Testis (tissue), 2 donors: ENCODE measurements at regions not wholly inside any gene's neighbourhood (a gene's known extent, or its start where the extent isn't known, plus 50 kb on each side); places are given as distances from the start of the nearest gene placed in this dataset.

Source experiments
- DNase-seq: peaks from one replicate; pipeline ENCODE4 v3.0.0-alpha.2; 2019
- H3K27ac ChIP-seq, 2 donors: fragments of 200-600 bp; sonication (generic); one replicate each; pipeline ENCODE4 v1.5.1; 2019
- H3K27me3 ChIP-seq: fragments of 200-600 bp; sonication (generic); one replicate; pipeline ENCODE4 v1.5.1; 2019
- H3K36me3 ChIP-seq: fragments of 200-600 bp; sonication (generic); one replicate; pipeline ENCODE4 v1.5.1; 2017; ENCODE audit warnings: low read depth; ENCODE audit errors: missing control alignments
- H3K4me1 ChIP-seq: fragments of 200-600 bp; sonication (generic); one replicate; pipeline ENCODE4 v1.5.1; 2019
- H3K4me3 ChIP-seq, 2 donors: fragments of 200-600 bp; sonication (generic); one replicate each; pipeline ENCODE4 v1.5.1; 2017 to 2019
- H3K9me3 ChIP-seq: fragments of 200-600 bp; sonication (generic); one replicate; pipeline ENCODE4 v1.5.1; 2017
- POLR2A ChIP-seq: fragments of 450-650 bp; IDR thresholded peaks from one replicate; pipeline ENCODE4 v1.6.1; 2017; ENCODE audit warnings: antibody characterized with exemption, mild to moderate bottlenecking, moderate library complexity
- WGBS, 2 donors: methylation state at CpG; one replicate each; pipeline ENCODE4 v1.1.5; 2018; 5-methylcytosine and 5-hydroxymethylcytosine counted together
- intact Hi-C: fragments of 100-400 bp; cut with DNase I; formaldehyde crosslinking; loops from one replicate; pipeline ENCODE4 v1.15.1; 2023; ENCODE audit warnings: low total_unique reads
- TF ChIP-seq, protein P1 (sequence below), 3 experiments: fragments of 450-650 bp in 2 of 3; fragments of 200-600 bp in 1 of 3; sonication (generic) in 1 of 3; IDR thresholded peaks; one replicate each; pipeline ENCODE4 v1.5.1; 2016 to 2019; ENCODE audit warnings: antibody characterized with exemption in 3 of 3, mild to moderate bottlenecking in 2 of 3, moderate library complexity in 1 of 3

GRCh38 chr22:49606562-49607290 is 220.9 kb downstream of the BRD1 start:
- H3K27me3 ChIP-seq, result no peaks in the 10 kb centered on the region
- no peaks in the 10 kb centered on the region for H3K4me1 ChIP-seq
- DNase-seq, result no peak
- no peaks in the 10 kb centered on the region for H3K36me3 ChIP-seq
- no peaks in the 10 kb centered on the region for H3K9me3 ChIP-seq
- H3K27ac ChIP-seq, result no peak overlapping the region
- TF ChIP-seq, protein P1, sequence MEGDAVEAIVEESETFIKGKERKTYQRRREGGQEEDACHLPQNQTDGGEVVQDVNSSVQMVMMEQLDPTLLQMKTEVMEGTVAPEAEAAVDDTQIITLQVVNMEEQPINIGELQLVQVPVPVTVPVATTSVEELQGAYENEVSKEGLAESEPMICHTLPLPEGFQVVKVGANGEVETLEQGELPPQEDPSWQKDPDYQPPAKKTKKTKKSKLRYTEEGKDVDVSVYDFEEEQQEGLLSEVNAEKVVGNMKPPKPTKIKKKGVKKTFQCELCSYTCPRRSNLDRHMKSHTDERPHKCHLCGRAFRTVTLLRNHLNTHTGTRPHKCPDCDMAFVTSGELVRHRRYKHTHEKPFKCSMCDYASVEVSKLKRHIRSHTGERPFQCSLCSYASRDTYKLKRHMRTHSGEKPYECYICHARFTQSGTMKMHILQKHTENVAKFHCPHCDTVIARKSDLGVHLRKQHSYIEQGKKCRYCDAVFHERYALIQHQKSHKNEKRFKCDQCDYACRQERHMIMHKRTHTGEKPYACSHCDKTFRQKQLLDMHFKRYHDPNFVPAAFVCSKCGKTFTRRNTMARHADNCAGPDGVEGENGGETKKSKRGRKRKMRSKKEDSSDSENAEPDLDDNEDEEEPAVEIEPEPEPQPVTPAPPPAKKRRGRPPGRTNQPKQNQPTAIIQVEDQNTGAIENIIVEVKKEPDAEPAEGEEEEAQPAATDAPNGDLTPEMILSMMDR (IDR thresholded peaks at IDR 0.05), result no peak
- TF ChIP-seq POLR2A, result no peak
- 91 to 96% methylated on average over 13 to 18 of the region's 18 CpGs for WGBS, 2 donors
- intact Hi-C loops, result no loop called here
- H3K4me3 ChIP-seq, result no peak overlapping the region

- no peak overlapping the region for H3K27ac ChIP-seq
- no peaks in the 10 kb centered on the region for H3K9me3 ChIP-seq
- no peaks in the 10 kb centered on the region for H3K36me3 ChIP-seq
- no peak overlapping the region for H3K4me3 ChIP-seq
- TF ChIP-seq POLR2A, result no peak
- TF ChIP-seq, protein P1 (IDR thresholded peaks at IDR 0.05), result no peak
- intact Hi-C loops, result no loop called here
- H3K27me3 ChIP-seq, result no peaks in the 10 kb centered on the region
- no peaks in the 10 kb centered on the region for H3K4me1 ChIP-seq
- no peak for DNase-seq
- 97% methylated on average over 3 of the region's 3 CpGs for WGBS, 2 donors
Observed at GRCh38 chr22:49604732-49605302, 222.9 kb downstream of the BRD1 start.

GRCh38 chr22:49603016-49603415 is 224.7 kb downstream of the BRD1 start:
- intact Hi-C loops, result no loop called here
- Histone ChIP-seq H3K9me3 (no peaks in the 10 kb centered on the region), H3K27ac (no peak overlapping the region), H3K27me3 (no peaks in the 10 kb centered on the region), H3K4me1 (no peaks in the 10 kb centered on the region), H3K4me3 (no peak overlapping the region), H3K36me3 (no peaks in the 10 kb centered on the region)
- TF ChIP-seq, protein P1 (IDR thresholded peaks at IDR 0.05), result no peak
- no peak for TF ChIP-seq POLR2A
- 81 to 88% methylated on average over 10 of the region's 10 CpGs for WGBS, 2 donors
- no peak for DNase-seq

DNA sequence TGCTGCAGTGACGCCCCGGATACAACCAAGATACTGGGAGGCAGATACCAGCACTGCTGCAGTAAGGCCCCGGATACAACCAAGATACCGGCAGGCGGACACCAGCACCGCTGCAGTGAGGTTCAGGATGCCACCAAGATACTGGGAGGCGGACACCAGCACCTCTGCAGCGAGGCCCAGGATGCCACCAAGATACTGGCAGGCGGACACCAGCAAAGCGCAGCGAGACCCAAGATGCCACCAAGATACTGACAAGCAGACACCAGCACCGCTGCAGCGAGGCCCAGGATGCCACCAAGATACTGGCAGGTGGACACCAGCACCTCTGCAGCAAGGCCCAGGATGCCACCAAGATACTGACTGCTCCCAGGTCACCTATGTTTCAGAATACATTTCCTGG is 225.2 kb downstream of the BRD1 start:
- DNase-seq, result no peak
- intact Hi-C loops, result no loop called here
- WGBS, 2 donors, result 95 to 96% methylated on average over 10 to 13 of the region's 13 CpGs

More for the DNA sequence above, 225.2 kb downstream of the BRD1 start:
- no peak overlapping the region for H3K27ac ChIP-seq
- no peaks in the 10 kb centered on the region for H3K4me1 ChIP-seq
- no peaks in the 10 kb centered on the region for H3K9me3 ChIP-seq
- H3K36me3 ChIP-seq, result no peaks in the 10 kb centered on the region
- H3K4me3 ChIP-seq, result no peak overlapping the region
- no peaks in the 10 kb centered on the region for H3K27me3 ChIP-seq
- TF ChIP-seq, protein P1 (IDR thresholded peaks at IDR 0.05), result no peak
- TF ChIP-seq POLR2A, result no peak
